ENCODE measurements at regions not wholly inside any gene's neighbourhood (a gene's known extent, or its start where the extent isn't known, plus 50 kb on each side); places are given as distances from the start of the nearest gene placed in this dataset.

DNA sequence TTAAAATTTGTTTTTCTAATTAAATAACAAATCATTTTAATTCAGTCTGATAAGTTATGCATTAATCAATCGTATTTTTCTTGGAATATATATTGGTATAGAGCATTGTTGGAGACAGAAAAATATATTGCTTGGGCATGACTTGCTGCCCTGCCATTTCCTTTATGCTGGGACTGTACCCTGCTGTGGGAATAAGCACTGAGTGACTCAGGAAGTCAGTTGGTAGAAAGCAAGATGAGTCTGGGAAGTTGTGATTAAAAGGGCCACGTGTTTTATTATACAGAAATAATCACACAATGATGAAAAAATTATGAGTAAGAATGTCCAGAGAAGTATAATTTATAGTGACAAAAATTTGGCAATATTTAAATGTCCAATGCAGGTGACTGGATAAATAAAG, 139.5 kb downstream of the KIF18A start:
- no peak for DNase-seq (ENCODE audit: low spot score)

DNA sequence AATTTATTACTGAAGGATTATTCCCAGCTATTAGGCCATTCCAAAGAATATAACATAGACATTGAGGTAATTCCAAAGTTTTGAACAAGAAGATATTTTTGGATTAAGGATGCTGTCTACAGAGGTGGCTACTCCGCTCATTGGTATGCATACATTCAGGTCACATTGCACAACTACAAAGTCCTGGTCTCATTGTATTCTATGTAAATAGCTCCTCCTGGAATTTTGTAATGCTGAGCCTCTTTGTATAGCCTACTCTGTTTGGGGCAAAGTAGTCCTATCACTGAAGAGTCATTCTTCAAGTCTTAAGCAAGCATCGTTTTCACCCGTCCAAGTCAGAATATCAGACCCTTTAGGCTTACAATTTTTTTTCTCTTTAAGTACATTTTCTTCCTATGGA, 142.4 kb downstream of the KIF18A start:
- DNase-seq (ENCODE audit: low spot score), result no peak

DNA sequence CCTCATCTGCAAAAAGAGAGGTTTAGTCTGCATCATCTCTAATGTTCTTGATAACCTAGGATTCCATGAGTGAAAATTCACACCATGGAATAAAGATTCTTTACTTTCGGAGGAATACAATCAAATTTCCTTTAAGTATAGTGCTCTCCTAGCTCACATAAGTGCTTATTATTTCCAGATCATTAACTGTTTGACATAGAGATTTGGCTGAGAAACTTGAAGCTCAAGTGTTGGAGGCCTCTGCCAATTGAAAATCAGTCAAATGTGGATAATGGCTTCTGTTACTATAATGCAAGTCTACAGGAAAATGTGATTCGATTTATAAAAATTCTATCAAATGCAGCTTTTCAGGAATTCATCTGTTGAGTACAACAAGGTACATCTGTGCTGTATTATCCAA, 144.6 kb downstream of the KIF18A start:
- no peak for DNase-seq (ENCODE audit: low spot score)

DNA sequence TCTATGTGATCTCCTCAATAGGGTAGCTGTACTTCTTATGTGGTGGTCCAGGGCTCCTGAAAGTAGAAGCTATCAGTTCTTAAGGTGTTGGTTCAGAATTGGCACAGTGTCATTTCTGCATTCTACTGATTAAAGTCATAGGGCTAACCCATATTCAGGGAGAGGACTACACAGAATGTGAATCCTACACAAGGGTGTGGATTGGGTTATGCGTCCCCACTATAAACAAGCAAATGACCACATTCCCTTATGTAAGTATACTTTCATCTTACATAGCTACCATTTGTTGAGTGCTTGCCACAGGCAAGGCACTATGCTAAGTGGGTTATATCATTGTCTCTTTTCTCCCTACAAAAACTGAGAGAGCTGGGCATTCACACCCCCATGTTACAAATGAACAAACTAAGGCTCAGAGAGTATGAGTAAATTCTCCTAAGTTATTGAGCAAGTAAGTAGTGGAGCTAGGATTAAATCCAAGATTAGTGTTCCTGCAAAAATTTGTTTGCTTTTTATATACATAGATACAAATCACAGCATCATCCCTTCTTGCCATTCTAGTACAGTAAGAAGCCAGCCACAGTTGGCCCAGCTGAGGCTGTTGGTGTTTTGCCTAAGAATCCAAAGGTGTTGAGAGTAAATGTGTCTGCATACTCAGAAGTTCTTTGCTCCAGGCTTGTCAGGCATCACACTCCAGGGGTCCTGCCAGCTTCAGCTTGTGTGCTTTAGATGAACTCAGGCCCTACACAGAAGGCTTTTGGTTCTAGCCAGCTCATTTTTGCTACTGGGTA, 157.8 kb downstream of the KIF18A start:
- DNase-seq (ENCODE audit: low spot score), result no peak

- DNase-seq (ENCODE audit: low spot score), result no peak
Observed at GRCh38 chr11:27945348-27945747, 162.6 kb downstream of the KIF18A start.

- no peak for DNase-seq (ENCODE audit: low spot score)
Observed at GRCh38 chr11:27938011-27938410, 169.9 kb downstream of the KIF18A start.

DNA sequence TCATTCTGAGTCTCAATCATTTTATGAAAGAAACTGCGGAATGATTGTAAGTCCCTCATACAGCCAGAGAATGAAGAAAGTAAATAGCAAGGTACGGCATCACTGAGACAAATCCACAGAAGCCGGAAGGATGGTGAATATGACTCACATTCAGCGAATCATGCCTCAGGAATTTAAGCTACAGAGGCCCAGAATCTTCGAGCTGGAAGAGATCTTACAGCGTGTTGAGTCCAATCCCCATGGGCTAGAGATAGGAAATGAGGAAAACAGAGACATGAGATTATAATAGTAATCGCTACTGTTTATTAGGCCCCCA, 173.2 kb downstream of the KIF18A start:
- DNase-seq (ENCODE audit: low spot score), result no peak

GRCh38 chr11:27933992-27934829, 173.7 kb downstream of the KIF18A start:
- no peak for DNase-seq (ENCODE audit: low spot score)

- no peak for DNase-seq (ENCODE audit: low spot score)
Observed at GRCh38 chr11:27931770-27932169, 176.2 kb downstream of the KIF18A start.

- DNase-seq (ENCODE audit: low spot score), result no peak
Observed at GRCh38 chr11:27930946-27931345, 177.0 kb downstream of the KIF18A start.

DNA sequence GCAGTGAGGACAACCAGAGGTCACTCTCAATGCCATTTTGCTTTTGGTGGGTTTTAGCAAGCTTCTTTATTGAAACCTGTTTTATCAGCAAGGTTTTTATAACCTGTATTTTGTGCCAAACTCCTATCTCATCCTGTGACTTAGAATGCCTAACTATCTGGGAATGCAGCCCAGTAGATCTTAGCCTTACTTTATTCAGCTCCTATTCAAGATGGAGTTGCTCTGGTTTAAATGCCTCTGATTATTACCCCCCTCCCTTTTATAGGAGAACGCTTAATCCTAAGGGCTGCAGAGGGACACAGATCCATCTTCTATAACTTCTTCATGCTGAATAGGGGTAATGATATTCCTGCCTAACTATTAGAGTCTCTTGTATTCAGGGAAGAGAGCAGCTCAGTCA, 179.1 kb downstream of the KIF18A start:
- DNase-seq (ENCODE audit: low spot score), result no peak

GRCh38 chr11:27926981-27927481, 180.9 kb downstream of the KIF18A start:
- no peak for DNase-seq (ENCODE audit: low spot score)

- no peak for DNase-seq (ENCODE audit: low spot score)
Observed at GRCh38 chr11:27926486-27926885, 181.5 kb downstream of the KIF18A start.

DNA sequence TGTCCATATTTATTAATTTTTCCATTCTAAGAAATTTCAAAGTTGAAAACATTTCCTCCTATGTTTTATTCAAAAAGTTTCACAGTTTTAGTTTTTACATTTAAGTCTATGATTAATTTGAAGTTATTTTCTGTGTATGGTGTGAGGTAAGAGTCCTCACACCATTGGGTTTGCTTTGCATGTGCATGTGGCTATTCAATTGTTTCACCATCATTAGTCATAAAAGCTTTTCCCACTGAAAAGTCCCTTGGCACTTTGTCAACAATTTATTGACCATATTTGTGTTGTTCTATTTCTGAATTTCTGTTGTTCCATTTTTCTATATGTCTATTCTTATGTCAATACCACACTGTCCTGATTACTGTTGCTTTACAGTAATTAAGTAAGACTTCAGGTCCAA, 186.5 kb downstream of the KIF18A start:
- DNase-seq (ENCODE audit: low spot score), result no peak

DNA sequence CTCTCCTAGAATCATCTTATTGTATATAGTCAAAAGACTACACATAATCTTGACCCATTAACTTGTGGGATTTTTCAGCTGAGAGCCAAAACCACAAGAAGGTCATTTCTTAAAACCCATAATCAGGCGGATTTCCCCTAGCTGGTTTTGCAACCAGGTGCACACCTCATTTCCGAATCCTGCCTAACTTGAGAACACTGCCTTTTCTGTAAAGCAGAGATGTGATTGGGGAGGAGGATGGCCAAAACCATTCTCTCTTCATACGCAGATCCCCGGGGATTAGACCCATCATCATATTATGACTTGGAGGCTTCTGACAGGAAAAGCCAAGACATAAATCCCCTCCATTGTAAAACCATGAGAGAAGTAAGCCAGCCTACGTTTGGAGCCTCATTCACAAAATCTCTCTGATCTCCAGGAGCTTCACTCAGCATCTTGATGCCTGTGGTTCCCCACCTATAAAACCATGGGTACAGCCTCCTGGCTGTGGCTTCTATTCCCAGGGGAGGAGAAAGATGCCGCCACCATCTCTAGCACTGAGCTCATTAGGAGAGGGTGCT, 191.3 kb downstream of the KIF18A start:
- DNase-seq (ENCODE audit: low spot score), result no peak

DNA sequence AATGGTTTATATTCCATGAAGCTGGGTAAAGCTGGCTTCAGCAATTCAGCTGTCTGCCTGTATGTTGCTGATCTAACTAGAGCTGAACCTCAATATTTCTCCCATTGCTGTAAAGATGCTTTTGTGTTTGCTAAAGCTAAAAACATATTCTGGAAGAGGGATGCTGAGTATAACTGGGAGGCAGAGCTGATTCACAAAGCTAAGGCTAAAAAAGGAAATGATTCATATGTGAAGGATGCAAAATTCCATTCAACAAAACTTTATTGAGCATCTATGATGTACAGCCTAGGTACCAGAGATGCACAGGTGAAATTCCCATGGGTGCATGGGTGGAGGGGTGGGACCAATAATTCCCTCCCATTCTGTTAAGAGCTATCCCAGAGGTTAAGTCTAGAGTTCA, 193.9 kb downstream of the KIF18A start:
- no peak for DNase-seq (ENCODE audit: low spot score)

DNA sequence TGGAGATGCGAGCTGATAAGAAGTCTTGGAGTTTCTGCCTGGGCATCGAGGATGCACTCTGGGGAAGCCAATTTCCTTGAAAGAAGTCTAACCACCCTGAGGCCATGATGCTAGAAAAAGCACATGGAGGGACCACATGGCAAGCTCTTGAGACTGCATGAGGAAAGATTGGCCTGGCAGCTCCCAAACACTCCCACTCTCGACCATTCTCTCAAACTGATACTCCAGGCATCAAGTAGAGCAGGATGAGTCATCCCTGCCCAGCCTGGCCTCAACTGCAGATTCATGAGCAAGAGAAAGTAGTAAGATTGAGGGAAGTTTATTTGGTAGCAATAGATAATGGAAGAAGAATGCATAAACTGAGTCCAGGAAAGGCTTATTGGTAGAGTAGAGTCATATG, 194.3 kb downstream of the KIF18A start:
- DNase-seq (ENCODE audit: low spot score), result no peak

DNA sequence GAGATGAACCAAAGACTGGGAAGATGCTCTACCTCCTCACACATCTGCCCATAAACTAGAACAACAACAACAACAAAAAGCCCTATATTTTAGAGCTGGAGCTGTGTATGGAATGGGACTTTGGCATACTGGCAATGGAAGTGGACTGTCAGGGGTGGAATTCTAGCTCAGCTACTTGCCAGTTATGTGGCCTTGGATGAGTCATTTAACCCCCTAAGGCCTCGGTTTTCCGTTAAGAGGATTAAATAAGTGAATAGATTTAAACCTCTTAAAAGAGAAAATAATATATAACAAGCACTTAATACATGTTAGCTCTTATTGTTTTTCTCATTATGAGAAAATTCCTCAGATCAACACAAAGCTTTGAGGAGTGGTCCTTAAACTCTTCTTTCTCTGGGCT, 195.0 kb downstream of the KIF18A start:
- DNase-seq (ENCODE audit: low spot score), result no peak

GRCh38 chr11:27910186-27910931, 197.6 kb downstream of the KIF18A start:
- no peak for DNase-seq (ENCODE audit: low spot score)

GRCh38 chr11:27909386-27909785, 198.6 kb downstream of the KIF18A start:
- no peak for DNase-seq (ENCODE audit: low spot score)

GRCh38 chr11:27908621-27909020, 199.3 kb downstream of the KIF18A start:
- no peak for DNase-seq (ENCODE audit: low spot score)

- no peak for DNase-seq (ENCODE audit: low spot score)
Observed at GRCh38 chr11:27907530-27907929, 200.4 kb downstream of the KIF18A start.

All from globus pallidus (tissue), 1 donor.